ENCODE measurements at regions not wholly inside any gene's neighbourhood (a gene's known extent, or its start where the extent isn't known, plus 50 kb on each side); places are given as distances from the start of the nearest gene placed in this dataset.
A peak's percentile ranks its signal among the peaks of the same experiment; 100 is the strongest.
"Not testable (repeated sequence)": the region's sequence is repeated elsewhere in the genome, so short reads cannot be mapped to it uniquely, and the experiment has no call there.

GRCh38 chr7:51450541-51450940 lies 133.9 kb upstream of the COBL start:
- no peak for DNase-seq (ENCODE audit: low spot score)

DNA sequence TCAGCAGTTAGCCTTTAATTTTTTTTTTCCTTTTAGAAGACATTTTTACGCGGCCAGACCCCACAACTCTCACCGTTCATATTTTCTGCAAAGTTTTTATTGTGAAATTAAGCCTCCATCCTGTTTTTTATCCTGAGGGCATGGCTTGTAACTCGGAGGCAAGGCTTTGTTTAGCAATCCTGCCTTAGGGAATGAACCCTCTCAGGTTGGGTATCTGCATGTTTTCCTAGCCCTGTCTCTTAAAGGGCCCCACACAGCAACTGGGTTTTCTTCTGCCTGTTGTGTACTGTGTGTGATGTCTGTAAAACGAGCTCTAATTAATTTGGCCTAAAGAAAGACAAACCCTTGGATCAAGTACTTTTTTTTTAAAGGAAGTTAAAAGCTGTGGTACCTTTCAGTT lies 130.2 kb upstream of the COBL start:
- DNase-seq (ENCODE audit: low spot score), result no peak

DNA sequence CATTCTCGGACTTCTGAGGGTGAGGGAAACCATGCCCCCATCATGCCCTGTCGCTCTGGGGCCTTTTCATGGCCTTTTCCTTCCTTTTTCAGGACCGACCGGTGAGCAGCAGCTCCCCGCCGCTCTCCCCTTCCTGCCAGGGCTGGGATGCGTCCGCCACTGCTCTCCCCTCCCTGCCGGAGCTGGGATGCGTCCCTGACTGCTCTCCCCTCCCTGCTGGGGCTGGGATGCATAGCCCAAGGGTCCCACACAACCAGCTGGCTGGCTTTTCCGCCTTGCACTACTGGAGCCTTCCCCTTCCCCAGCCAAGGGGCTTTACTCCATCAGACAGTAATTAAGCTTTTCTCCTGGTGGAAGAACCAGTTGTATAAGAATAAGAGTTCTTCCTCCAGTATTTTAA lies 129.7 kb upstream of the COBL start:
- DNase-seq (ENCODE audit: low spot score), result no peak

DNA sequence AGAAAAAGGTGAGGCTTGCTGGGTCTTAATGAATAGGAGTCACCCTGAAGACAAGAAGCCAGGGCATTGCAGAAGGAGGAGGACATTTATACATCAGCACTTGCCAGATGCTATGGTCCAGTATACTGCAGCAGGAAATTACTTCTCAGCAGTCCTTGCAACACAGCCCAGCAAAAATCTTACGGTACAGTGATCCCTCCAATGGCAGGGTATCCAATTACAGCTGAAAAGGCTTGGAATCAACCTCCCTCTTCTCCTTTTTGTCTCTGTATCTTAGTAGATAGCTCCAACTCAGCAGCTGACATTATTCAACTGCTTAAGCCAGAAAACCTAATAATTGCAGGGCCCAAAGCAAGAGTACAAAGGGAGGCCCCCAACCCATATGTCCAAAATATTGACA lies 128.3 kb upstream of the COBL start:
- no peak for DNase-seq (ENCODE audit: low spot score)

DNA sequence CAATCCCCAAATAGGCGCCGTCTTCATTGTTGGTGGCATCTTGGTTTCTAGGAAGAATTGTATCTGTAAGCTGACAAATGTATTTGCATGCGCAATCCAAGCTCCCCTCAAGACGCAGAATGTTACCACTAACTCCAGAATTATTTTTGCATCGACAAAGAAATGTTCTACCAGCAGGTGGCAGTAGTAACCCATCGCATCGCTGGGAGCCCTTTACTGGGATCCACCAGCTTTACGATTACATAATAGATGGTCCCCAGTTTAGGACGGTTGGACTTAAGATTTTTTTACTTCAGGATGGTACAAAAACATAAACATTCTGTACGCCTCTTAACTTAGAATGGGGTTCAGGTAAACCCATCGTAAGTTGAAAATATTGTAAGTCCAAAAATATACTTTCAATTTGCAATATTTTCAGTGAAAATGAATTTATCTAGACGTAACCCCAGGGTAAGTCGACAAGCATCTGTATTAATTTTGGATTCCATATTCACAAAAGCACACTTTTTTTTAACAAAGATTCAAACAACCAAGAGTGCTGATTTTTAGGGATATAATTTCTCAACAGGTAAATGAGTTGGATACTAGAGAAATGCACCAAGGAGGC lies 114.0 kb upstream of the COBL start:
- DNase-seq (ENCODE audit: low spot score), result peak; percentile 44

GRCh38 chr7:51428217-51428887 lies 111.7 kb upstream of the COBL start:
- no peak for DNase-seq (ENCODE audit: low spot score)

- DNase-seq (ENCODE audit: low spot score), result no peak
These were observed 109.6 kb upstream of the COBL start for GRCh38 chr7:51426163-51426562.

- not testable (repeated sequence) for DNase-seq (ENCODE audit: low spot score)
These were observed 93.3 kb upstream of the COBL start for GRCh38 chr7:51409934-51410333.

DNA sequence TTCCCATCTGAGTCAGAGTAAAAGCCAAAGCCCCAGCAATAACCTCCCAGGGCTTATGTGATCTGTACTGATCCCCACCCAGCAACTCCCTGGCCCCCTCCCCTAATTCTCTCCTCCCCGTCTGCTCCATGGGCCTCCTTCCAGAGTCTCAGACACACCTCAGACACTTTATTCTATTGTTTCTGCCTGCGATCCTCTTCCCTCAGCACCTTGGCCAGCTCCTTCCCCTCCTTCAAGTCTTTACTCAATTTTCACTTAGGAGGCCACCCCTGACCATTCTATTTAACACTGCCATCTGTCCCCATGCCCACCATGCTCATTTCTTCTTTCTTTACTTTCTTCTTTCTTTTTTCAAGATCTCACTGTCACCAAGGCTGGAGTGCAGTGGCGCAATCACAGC lies 81.0 kb upstream of the COBL start:
- DNase-seq (ENCODE audit: low spot score), result not testable (repeated sequence)

DNA sequence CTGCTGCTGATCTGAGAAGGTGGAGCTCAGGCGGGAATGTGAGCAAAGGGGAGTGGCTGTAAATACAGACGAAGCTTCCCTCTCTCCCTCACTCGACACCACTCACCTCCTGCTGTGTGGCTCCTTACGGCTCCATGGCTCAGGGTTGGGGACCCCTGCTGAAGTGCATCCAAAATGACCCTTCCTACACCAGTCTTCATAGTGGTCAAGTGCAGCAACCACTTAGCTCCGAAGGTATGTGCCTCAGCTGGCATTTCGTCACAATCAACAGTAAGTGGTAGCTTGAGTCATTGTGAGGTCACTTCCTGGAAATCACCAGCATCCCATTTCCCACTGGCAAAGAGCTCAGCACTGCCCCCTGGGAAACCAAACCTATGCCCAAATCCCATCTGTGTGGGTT lies 76.4 kb upstream of the COBL start:
- not testable (repeated sequence) for DNase-seq (ENCODE audit: low spot score)

GRCh38 chr7:51389952-51390351 lies 73.3 kb upstream of the COBL start:
- not testable (repeated sequence) for DNase-seq (ENCODE audit: low spot score)

GRCh38 chr7:51389216-51389812 lies 72.7 kb upstream of the COBL start:
- not testable (repeated sequence) for DNase-seq (ENCODE audit: low spot score)

GRCh38 chr7:51388241-51388640 lies 71.6 kb upstream of the COBL start:
- not testable (repeated sequence) for DNase-seq (ENCODE audit: low spot score)

DNA sequence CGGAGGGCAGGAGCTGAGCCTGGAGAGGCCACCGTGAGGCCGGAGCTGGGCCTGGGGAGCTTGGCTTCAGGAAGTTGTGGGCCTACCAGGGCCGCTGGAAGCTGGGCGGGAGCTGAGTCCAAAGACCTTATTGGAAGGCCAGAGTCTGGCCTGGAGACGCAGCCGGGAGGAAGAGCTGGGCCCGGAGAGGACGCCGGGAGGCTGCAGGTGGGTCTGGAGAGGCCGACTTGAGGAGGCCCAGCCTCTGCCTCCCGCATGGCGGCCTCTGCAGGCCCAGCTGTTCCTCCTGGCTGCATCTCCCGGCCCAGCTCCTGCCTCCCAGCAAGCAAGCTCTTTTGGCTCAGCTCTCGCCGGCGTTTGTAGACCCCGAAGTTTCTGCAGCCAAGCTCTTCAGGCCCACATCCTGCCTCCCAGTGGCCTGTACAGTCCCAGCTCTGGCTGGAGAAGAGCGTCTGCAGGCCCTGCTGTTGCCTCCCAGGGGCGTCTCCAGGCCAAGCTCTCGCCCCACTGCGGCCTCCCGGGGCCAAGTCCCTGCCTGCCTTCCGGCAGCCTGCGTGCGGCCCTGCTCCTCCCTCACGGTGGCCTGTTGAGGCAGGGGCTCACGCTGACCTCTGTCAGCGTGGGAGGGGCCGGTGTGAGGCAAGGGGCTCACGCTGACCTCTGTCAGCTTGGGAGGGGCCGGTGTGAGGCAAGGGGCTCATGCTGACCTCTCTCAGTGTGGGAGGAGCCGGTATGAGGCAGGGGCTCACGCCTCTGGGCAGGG lies 70.4 kb upstream of the COBL start:
- not testable (repeated sequence) for DNase-seq (ENCODE audit: low spot score)

- not testable (repeated sequence) for DNase-seq (ENCODE audit: low spot score)
These were observed 69.6 kb upstream of the COBL start for GRCh38 chr7:51386184-51386583.

- DNase-seq (ENCODE audit: low spot score), result not testable (repeated sequence)
These were observed 65.6 kb upstream of the COBL start for GRCh38 chr7:51382243-51382642.

GRCh38 chr7:51376420-51377092 lies 59.9 kb upstream of the COBL start:
- no peak for DNase-seq (ENCODE audit: low spot score)

- no peak for DNase-seq (ENCODE audit: low spot score)
These were observed 58.3 kb upstream of the COBL start for GRCh38 chr7:51374936-51375335.

- not testable (repeated sequence) for DNase-seq (ENCODE audit: low spot score)
These were observed 57.0 kb upstream of the COBL start for GRCh38 chr7:51373607-51374006.

DNA sequence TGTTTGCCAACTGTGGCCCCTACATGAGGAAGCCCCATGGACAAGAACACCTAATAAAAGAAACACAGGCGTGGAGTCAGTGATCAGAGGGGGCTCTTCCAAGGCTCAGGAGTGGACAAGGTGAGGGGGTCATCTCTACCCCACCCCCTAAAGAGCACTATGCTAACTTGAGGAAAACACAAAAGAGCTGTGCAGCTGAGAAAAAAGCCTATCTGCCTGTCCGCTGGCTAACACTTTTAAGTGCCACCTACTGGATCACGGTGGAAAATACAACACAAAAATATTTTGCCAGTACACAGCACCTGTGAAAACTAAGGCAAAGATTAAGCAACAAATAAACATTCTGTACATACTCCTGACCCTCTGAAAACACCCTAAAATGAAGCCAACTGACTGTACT lies 53.1 kb upstream of the COBL start:
- DNase-seq (ENCODE audit: low spot score), result no peak

DNA sequence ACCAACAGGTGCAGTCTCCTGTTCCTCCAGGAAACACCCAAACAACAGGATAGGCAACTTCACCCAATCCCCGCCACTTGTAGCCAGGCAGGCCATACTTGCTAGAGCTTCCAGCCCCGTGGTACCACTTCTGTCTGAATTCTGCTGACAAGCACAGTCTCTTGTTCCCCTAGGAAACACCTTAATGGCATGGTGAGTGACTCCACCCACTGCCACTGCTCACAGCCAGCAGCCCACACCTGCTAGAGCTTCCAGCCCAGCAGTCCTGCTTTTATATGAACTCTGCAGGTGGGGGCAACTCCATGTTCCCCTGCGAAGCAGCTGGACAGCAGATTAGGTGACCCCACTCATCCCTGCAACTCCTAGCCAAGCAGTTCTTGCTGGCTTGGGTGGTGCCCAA lies 52.6 kb upstream of the COBL start:
- not testable (repeated sequence) for DNase-seq (ENCODE audit: low spot score)

DNA sequence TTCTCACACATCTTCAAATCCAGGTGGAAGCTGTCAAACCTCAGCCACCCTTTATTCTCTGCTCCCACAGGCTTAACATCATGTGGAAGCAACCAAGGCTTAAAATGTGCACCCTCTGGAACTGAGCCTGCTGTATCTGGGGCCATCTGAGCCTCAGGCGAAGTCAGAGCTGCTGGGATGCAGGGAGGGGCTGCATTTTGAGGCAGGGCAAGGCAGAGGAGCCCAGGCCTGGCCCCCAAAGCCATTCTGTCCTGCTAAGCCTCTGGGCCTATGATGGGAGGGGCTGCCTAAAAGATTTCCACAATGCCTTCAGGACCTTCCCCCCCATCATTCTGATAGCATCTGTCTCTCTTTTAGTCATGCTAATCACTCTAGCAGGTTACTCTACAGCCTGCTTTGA lies 51.7 kb upstream of the COBL start:
- no peak for DNase-seq (ENCODE audit: low spot score)
